GM23338 (cell line): ENCODE measurements at regions not wholly inside any gene's neighbourhood (a gene's known extent, or its start where the extent isn't known, plus 50 kb on each side); places are given as distances from the start of the nearest gene placed in this dataset.

Experiments used
- CREB1 ChIP-seq: fragments of 250-450 bp; sonication (Bioruptor Pico); IDR thresholded peaks from 2 replicates; pipeline ENCODE4 v1.5.0; 2020; ENCODE audit warnings: low read depth, mild to moderate bottlenecking, moderate library complexity
- EZH2 ChIP-seq: fragments of 200-600 bp; sonication (generic); IDR thresholded peaks from one replicate; pipeline ENCODE4 v1.8.0; 2017; ENCODE audit warnings: antibody characterized with exemption, mild to moderate bottlenecking, low read depth; ENCODE audit not compliant: unreplicated experiment
- EZH2phosphoT487 ChIP-seq: fragments of 200-600 bp; sonication (generic); IDR thresholded peaks from one replicate; pipeline ENCODE4 v1.8.1; 2018; ENCODE audit warnings: antibody characterized with exemption; ENCODE audit not compliant: unreplicated experiment
- JUNB ChIP-seq: IDR thresholded peaks from one replicate; pipeline ENCODE4 v1.6.1; 2016; ENCODE audit warnings: antibody characterized with exemption; ENCODE audit not compliant: unreplicated experiment
- POLR2AphosphoS5 ChIP-seq: IDR thresholded peaks from 2 replicates; pipeline ENCODE4 v1.6.1; 2016; ENCODE audit warnings: antibody characterized with exemption, low read depth
- STAT1 ChIP-seq: IDR thresholded peaks from one replicate; pipeline ENCODE4 v1.6.1; 2016; ENCODE audit warnings: antibody characterized with exemption; ENCODE audit not compliant: unreplicated experiment
- ZNF331 ChIP-seq: fragments of 250-450 bp; sonication (Bioruptor Pico); IDR thresholded peaks from 2 replicates; pipeline ENCODE4 v1.5.0; 2020; ENCODE audit warnings: low read depth, mild to moderate bottlenecking, moderate library complexity
- TF ChIP-seq, protein P1 (sequence below), 2 experiments: fragments of 200-600 bp in 1 of 2; sonication (generic) in 1 of 2; conservative IDR thresholded peaks; 2 replicates each; pipeline versions ENCODE4 v1.5.1 to v1.6.1; 2016 to 2017; ENCODE audit warnings: antibody characterized with exemption in 2 of 2, low read depth in 2 of 2, mild to moderate bottlenecking in 2 of 2, moderate library complexity in 1 of 2
- TF ChIP-seq, protein P2 (sequence below): IDR thresholded peaks from 2 replicates; pipeline ENCODE4 v1.6.1; 2016; ENCODE audit warnings: antibody characterized with exemption
- TF ChIP-seq, protein P3 (sequence below): fragments of 250-450 bp; sonication (Bioruptor Pico); IDR thresholded peaks from 2 replicates; pipeline ENCODE4 v1.5.0; 2020; ENCODE audit warnings: mild to moderate bottlenecking, moderate library complexity
- TF ChIP-seq, protein P4 (sequence below): IDR thresholded peaks from one replicate; pipeline ENCODE4 v1.6.1; 2018; ENCODE audit warnings: antibody characterized with exemption; ENCODE audit not compliant: unreplicated experiment

DNA sequence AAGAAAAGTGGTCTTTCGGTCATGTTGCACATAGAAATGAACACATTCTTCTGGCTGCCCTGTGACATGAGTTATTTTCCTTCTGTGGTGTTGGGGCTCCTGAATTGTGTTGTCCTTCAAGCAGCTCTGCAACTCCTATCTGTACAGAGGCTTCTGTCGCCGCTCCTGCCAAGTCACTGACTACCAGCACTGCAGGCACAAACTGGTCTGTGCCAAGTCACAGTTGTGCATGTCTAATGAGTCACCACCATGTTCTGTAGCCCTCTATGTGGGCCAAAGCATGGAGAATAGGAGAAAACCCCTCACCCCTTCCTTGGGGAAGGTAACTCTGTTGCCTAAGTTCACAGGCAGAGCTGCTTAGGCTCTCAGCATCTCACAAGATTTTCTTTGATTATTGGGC is 283.3 kb downstream of the RPL10L start:
- TF ChIP-seq, protein P1, sequence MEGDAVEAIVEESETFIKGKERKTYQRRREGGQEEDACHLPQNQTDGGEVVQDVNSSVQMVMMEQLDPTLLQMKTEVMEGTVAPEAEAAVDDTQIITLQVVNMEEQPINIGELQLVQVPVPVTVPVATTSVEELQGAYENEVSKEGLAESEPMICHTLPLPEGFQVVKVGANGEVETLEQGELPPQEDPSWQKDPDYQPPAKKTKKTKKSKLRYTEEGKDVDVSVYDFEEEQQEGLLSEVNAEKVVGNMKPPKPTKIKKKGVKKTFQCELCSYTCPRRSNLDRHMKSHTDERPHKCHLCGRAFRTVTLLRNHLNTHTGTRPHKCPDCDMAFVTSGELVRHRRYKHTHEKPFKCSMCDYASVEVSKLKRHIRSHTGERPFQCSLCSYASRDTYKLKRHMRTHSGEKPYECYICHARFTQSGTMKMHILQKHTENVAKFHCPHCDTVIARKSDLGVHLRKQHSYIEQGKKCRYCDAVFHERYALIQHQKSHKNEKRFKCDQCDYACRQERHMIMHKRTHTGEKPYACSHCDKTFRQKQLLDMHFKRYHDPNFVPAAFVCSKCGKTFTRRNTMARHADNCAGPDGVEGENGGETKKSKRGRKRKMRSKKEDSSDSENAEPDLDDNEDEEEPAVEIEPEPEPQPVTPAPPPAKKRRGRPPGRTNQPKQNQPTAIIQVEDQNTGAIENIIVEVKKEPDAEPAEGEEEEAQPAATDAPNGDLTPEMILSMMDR (conservative IDR thresholded peaks at IDR 0.05; ENCODE audit: low read depth in 2 of 2): no peak
- no peak for TF ChIP-seq POLR2AphosphoS5
- TF ChIP-seq, protein P2, sequence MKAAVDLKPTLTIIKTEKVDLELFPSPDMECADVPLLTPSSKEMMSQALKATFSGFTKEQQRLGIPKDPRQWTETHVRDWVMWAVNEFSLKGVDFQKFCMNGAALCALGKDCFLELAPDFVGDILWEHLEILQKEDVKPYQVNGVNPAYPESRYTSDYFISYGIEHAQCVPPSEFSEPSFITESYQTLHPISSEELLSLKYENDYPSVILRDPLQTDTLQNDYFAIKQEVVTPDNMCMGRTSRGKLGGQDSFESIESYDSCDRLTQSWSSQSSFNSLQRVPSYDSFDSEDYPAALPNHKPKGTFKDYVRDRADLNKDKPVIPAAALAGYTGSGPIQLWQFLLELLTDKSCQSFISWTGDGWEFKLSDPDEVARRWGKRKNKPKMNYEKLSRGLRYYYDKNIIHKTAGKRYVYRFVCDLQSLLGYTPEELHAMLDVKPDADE: no peak
- TF ChIP-seq CREB1 (CRISPR knock-in tag): no peak
- TF ChIP-seq EZH2: no peak
- TF ChIP-seq EZH2phosphoT487: no peak
- TF ChIP-seq JUNB: no peak
- TF ChIP-seq, protein P3, sequence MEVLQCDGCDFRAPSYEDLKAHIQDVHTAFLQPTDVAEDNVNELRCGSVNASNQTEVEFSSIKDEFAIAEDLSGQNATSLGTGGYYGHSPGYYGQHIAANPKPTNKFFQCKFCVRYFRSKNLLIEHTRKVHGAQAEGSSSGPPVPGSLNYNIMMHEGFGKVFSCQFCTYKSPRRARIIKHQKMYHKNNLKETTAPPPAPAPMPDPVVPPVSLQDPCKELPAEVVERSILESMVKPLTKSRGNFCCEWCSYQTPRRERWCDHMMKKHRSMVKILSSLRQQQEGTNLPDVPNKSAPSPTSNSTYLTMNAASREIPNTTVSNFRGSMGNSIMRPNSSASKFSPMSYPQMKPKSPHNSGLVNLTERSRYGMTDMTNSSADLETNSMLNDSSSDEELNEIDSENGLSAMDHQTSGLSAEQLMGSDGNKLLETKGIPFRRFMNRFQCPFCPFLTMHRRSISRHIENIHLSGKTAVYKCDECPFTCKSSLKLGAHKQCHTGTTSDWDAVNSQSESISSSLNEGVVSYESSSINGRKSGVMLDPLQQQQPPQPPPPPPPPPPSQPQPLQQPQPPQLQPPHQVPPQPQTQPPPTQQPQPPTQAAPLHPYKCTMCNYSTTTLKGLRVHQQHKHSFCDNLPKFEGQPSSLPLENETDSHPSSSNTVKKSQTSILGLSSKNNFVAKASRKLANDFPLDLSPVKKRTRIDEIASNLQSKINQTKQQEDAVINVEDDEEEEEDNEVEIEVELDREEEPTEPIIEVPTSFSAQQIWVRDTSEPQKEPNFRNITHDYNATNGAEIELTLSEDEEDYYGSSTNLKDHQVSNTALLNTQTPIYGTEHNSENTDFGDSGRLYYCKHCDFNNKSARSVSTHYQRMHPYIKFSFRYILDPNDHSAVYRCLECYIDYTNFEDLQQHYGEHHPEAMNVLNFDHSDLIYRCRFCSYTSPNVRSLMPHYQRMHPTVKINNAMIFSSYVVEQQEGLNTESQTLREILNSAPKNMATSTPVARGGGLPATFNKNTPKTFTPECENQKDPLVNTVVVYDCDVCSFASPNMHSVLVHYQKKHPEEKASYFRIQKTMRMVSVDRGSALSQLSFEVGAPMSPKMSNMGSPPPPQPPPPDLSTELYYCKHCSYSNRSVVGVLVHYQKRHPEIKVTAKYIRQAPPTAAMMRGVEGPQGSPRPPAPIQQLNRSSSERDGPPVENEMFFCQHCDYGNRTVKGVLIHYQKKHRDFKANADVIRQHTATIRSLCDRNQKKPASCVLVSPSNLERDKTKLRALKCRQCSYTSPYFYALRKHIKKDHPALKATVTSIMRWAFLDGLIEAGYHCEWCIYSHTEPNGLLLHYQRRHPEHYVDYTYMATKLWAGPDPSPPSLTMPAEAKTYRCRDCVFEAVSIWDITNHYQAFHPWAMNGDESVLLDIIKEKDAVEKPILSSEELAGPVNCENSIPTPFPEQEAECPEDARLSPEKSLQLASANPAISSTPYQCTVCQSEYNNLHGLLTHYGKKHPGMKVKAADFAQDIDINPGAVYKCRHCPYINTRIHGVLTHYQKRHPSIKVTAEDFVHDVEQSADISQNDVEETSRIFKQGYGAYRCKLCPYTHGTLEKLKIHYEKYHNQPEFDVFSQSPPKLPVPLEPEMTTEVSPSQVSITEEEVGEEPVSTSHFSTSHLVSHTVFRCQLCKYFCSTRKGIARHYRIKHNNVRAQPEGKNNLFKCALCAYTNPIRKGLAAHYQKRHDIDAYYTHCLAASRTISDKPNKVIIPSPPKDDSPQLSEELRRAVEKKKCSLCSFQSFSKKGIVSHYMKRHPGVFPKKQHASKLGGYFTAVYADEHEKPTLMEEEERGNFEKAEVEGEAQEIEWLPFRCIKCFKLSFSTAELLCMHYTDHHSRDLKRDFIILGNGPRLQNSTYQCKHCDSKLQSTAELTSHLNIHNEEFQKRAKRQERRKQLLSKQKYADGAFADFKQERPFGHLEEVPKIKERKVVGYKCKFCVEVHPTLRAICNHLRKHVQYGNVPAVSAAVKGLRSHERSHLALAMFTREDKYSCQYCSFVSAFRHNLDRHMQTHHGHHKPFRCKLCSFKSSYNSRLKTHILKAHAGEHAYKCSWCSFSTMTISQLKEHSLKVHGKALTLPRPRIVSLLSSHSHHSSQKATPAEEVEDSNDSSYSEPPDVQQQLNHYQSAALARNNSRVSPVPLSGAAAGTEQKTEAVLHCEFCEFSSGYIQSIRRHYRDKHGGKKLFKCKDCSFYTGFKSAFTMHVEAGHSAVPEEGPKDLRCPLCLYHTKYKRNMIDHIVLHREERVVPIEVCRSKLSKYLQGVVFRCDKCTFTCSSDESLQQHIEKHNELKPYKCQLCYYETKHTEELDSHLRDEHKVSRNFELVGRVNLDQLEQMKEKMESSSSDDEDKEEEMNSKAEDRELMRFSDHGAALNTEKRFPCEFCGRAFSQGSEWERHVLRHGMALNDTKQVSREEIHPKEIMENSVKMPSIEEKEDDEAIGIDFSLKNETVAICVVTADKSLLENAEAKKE (CRISPR knock-in tag): no peak
- TF ChIP-seq, protein P4, sequence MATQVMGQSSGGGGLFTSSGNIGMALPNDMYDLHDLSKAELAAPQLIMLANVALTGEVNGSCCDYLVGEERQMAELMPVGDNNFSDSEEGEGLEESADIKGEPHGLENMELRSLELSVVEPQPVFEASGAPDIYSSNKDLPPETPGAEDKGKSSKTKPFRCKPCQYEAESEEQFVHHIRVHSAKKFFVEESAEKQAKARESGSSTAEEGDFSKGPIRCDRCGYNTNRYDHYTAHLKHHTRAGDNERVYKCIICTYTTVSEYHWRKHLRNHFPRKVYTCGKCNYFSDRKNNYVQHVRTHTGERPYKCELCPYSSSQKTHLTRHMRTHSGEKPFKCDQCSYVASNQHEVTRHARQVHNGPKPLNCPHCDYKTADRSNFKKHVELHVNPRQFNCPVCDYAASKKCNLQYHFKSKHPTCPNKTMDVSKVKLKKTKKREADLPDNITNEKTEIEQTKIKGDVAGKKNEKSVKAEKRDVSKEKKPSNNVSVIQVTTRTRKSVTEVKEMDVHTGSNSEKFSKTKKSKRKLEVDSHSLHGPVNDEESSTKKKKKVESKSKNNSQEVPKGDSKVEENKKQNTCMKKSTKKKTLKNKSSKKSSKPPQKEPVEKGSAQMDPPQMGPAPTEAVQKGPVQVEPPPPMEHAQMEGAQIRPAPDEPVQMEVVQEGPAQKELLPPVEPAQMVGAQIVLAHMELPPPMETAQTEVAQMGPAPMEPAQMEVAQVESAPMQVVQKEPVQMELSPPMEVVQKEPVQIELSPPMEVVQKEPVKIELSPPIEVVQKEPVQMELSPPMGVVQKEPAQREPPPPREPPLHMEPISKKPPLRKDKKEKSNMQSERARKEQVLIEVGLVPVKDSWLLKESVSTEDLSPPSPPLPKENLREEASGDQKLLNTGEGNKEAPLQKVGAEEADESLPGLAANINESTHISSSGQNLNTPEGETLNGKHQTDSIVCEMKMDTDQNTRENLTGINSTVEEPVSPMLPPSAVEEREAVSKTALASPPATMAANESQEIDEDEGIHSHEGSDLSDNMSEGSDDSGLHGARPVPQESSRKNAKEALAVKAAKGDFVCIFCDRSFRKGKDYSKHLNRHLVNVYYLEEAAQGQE: no peak
- no peak for TF ChIP-seq STAT1
- no peak for TF ChIP-seq ZNF331 (CRISPR knock-in tag)
